Vagina (tissue), 2 donors: ENCODE measurements at regions not wholly inside any gene's neighbourhood (a gene's known extent, or its start where the extent isn't known, plus 50 kb on each side); places are given as distances from the start of the nearest gene placed in this dataset.

ENCODE experiments used
- DNase-seq, 2 donors: peaks; one replicate each; pipeline ENCODE4 v3.0.0-alpha.2; 2017; ENCODE audit errors: extremely low spot score in 2 of 2
- H3K27ac ChIP-seq: fragments of 200-600 bp; sonication (generic); one replicate; pipeline ENCODE4 v1.5.1; 2019
- H3K27me3 ChIP-seq: fragments of 200-600 bp; sonication (generic); one replicate; pipeline ENCODE4 v1.5.1; 2019
- H3K36me3 ChIP-seq, 2 donors: fragments of 200-600 bp; sonication (generic); one replicate each; pipeline ENCODE4 v1.5.1; 2017 to 2019
- H3K4me1 ChIP-seq: fragments of 200-600 bp; sonication (generic); one replicate; pipeline ENCODE4 v1.5.1; 2019
- H3K4me3 ChIP-seq, 2 donors: fragments of 200-600 bp; sonication (generic); 1 replicate in 1 of 2; 2 replicates in 1 of 2; pipeline ENCODE4 v1.5.1; 2016 to 2019
- H3K9me3 ChIP-seq: fragments of 200-600 bp; sonication (generic); one replicate; pipeline ENCODE4 v1.5.1; 2019
- POLR2A ChIP-seq, 2 donors: fragments of 450-650 bp; IDR thresholded peaks; one replicate each; pipeline ENCODE4 v1.6.1; 2017; ENCODE audit warnings: antibody characterized with exemption in 2 of 2, mild to moderate bottlenecking in 2 of 2, moderate library complexity in 2 of 2
- POLR2AphosphoS5 ChIP-seq, 2 donors: sonication (generic); formaldehyde crosslinking; IDR thresholded peaks; one replicate each; pipeline ENCODE4 v1.9.0; 2017; ENCODE audit warnings: antibody characterized with exemption in 2 of 2, mild to moderate bottlenecking in 2 of 2, low read depth in 1 of 2; ENCODE audit not compliant: insufficient read depth in 1 of 2
- intact Hi-C: fragments of 100-400 bp; cut with DNase I; formaldehyde crosslinking; loops from one replicate; pipeline ENCODE4 v1.15.1; 2023
- TF ChIP-seq, protein P1 (sequence below), 3 experiments: fragments of 450-650 bp in 2 of 3; fragments of 200-600 bp in 1 of 3; sonication (generic) in 1 of 3; IDR thresholded peaks; one replicate each; pipeline ENCODE4 v1.5.1; 2017 to 2019; ENCODE audit warnings: antibody characterized with exemption in 3 of 3, mild to moderate bottlenecking in 2 of 3, moderate library complexity in 2 of 3

DNA sequence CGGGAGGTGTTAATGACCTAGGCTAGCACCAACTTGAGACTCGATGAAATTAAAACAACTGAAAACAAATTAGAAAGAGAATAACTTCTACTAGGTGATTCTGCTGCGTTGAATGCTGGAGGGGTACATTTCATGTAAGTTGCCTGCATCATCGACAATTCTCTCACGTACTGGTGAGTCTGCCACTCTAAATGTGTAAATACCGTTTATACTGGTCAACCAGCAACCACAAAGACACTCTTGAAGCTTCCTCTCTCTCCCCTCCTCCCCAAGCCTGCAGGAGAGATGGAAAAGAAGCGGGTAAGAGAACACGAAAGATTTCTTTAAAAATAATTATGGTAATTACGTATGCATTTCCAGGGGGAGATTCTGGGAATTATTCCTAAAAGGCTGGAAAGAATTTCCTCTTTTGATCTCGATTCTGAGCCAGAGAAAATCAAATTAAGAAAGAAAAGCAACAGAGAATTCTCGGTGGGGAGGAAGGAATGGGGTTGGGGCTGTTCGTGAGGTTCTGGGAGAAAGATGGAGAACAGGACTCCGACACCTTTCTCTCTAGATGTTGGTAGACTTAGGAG, 68.6 kb upstream of the MRTFB start:
- Histone ChIP-seq H3K27ac (peak overlapping the region; percentile 74), H3K9me3 (no peaks in the 10 kb centered on the region), H3K36me3 (no peaks in the 10 kb centered on the region), H3K27me3 (no peaks in the 10 kb centered on the region), H3K4me1 (peaks cover 34% of the 10 kb centered on the region), H3K4me3 (peak overlapping the region; percentile 21 to 38)
- no peak for DNase-seq
- intact Hi-C loops: no loop called here
- TF ChIP-seq, protein P1, sequence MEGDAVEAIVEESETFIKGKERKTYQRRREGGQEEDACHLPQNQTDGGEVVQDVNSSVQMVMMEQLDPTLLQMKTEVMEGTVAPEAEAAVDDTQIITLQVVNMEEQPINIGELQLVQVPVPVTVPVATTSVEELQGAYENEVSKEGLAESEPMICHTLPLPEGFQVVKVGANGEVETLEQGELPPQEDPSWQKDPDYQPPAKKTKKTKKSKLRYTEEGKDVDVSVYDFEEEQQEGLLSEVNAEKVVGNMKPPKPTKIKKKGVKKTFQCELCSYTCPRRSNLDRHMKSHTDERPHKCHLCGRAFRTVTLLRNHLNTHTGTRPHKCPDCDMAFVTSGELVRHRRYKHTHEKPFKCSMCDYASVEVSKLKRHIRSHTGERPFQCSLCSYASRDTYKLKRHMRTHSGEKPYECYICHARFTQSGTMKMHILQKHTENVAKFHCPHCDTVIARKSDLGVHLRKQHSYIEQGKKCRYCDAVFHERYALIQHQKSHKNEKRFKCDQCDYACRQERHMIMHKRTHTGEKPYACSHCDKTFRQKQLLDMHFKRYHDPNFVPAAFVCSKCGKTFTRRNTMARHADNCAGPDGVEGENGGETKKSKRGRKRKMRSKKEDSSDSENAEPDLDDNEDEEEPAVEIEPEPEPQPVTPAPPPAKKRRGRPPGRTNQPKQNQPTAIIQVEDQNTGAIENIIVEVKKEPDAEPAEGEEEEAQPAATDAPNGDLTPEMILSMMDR (IDR thresholded peaks at IDR 0.05): no peak
- TF ChIP-seq POLR2A (IDR thresholded peaks at IDR 0.05) (no peak), POLR2AphosphoS5 (IDR thresholded peaks at IDR 0.05; ENCODE audit: insufficient read depth in 1 of 2, low read depth in 1 of 2) (no peak)

DNA sequence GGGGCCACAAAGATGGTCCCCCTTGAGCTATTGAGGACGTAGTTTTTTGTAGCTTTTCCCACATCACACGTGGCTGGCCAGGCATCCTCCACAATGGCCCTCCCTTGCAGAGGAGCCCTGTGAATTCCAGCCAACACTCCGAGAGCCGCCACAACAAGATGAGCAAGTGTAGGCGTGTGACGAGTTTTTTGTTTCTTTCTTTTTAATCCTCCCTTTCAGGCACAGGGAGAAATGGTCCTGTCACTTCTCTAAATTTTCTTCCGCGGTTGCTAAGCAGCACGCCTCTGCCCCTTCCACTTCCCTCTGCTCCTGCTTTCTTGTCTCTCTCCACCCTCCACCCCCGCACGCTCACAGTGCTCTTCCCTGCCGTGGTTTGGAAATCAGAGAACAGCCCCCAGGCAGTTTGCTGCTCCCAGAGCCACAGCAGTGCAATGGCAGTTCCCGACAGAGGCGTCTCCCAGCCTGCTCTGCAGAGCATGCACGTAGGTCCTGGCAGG, 68.0 kb upstream of the MRTFB start:
- H3K27me3 ChIP-seq: no peaks in the 10 kb centered on the region
- intact Hi-C loops: no loop called here
- H3K27ac ChIP-seq: peak overlapping the region; percentile 74
- H3K36me3 ChIP-seq: no peaks in the 10 kb centered on the region
- H3K4me3 ChIP-seq: peak overlapping the region; percentile 21 to 38
- peaks cover 34% of the 10 kb centered on the region for H3K4me1 ChIP-seq
- H3K9me3 ChIP-seq: no peaks in the 10 kb centered on the region
- peak in 1 of 2 donors; percentile 90 for DNase-seq
- TF ChIP-seq POLR2A (IDR thresholded peaks at IDR 0.05) (no peak), POLR2AphosphoS5 (IDR thresholded peaks at IDR 0.05; ENCODE audit: insufficient read depth in 1 of 2, low read depth in 1 of 2) (peak; percentile 26 to 27)
- TF ChIP-seq, protein P1 (IDR thresholded peaks at IDR 0.05): peak in 1 of 3 experiments; percentile 16

DNA sequence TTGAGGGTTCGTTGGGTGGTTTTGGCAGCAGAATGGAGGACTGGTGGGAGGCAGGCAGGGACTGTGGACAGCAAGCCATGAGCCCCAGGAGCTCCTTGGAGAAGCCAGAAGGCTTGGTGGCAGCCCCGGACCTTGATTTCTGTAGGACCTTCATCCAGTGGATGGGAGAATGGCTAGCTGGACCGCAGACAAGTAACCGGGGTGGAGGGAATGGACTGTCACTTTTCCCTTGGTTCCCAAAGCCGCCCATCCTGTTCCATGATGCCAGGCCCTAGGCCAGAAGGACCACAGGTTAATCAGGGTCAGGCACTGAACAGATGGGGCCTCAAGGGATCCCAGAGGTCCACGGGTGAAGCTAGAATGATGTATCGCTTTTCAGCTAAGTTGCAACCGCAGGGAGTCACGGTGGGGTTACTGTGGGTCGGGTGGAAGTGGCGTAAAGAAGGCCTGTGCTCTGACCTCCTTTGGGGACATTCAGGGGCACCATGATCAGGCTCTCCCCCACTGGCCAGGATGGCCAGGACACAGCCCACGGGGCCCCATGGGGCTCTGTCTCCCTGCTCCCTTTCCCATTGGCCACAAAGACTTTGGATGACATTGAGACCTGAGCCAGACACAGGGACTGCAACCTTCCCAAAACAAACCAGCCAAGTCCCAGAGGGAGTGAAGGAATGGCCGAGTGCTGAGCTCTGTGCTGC, 66.9 kb upstream of the MRTFB start:
- peak overlapping the region; percentile 74 for H3K27ac ChIP-seq

DNA sequence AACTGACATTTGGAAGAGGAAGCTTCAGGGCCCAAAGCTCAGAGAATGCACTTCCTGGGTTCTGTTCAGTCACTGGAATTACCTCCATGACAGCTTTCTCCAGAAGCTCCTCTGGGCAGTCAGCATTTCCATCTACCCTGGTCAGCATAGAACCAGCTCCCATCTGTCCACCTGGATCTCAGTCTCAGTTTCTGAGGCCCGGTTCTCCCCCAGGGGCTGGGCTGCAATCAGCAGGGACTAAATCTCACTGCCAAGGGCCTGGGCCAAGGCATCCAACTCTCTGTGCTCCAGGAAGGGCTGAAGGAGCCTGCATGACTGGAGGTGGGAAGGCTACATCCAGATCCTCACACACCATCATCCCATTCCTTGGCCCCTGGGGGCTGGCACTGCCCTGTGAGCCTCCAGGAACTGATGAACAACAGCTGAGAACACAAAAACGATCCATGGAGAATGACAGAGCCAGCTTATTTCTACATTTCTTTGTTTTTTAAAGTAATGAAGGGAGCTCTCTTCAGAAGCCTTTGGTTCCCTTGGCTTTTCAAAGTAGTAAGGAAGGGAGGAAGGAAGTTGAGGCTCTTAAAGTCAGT, 66.3 kb upstream of the MRTFB start:
- Histone ChIP-seq H3K27me3 (no peaks in the 10 kb centered on the region), H3K36me3 (no peaks in the 10 kb centered on the region), H3K9me3 (no peaks in the 10 kb centered on the region), H3K4me1 (peaks cover 34% of the 10 kb centered on the region), H3K4me3 (no peak overlapping the region), H3K27ac (peak overlapping the region; percentile 38)
- TF ChIP-seq, protein P1 (IDR thresholded peaks at IDR 0.05): no peak
- TF ChIP-seq POLR2AphosphoS5 (IDR thresholded peaks at IDR 0.05; ENCODE audit: insufficient read depth in 1 of 2, low read depth in 1 of 2) (no peak), POLR2A (IDR thresholded peaks at IDR 0.05) (no peak)
- intact Hi-C loops: no loop called here
- no peak for DNase-seq

More for the DNA sequence above, 66.9 kb upstream of the MRTFB start:
- no peaks in the 10 kb centered on the region for H3K27me3 ChIP-seq
- no peaks in the 10 kb centered on the region for H3K36me3 ChIP-seq
- H3K4me1 ChIP-seq: peaks cover 34% of the 10 kb centered on the region
- DNase-seq: no peak
- H3K4me3 ChIP-seq: no peak overlapping the region
- TF ChIP-seq POLR2AphosphoS5 (IDR thresholded peaks at IDR 0.05; ENCODE audit: insufficient read depth in 1 of 2, low read depth in 1 of 2) (peak in 1 of 2 donors; percentile 32), POLR2A (IDR thresholded peaks at IDR 0.05) (no peak)
- no peaks in the 10 kb centered on the region for H3K9me3 ChIP-seq
- intact Hi-C loops: no loop called here

DNA sequence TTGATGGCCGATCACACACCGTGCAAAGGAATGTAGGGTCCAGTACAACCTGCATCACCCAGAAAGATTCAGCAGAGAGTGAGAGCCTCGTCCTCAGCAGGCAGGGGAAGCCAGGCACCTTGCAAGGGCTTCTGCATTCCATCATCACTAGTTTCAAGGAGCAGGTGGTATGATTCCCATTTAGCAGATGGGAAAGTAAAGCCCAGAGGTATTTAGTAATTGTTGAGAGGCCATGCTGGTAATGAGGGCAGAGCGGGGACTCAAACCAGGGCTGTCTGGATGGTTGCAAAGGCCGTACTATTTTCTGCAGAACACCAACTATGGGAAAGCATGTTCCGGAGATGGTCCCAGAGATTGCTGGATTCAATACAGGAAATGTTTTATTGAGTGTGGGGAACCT, 65.8 kb upstream of the MRTFB start:
- no peaks in the 10 kb centered on the region for H3K9me3 ChIP-seq
- no peak overlapping the region for H3K27ac ChIP-seq
- peaks cover 34% of the 10 kb centered on the region for H3K4me1 ChIP-seq
- intact Hi-C loops: no loop called here
- DNase-seq: no peak
- no peaks in the 10 kb centered on the region for H3K36me3 ChIP-seq
- no peak overlapping the region for H3K4me3 ChIP-seq
- TF ChIP-seq, protein P1 (IDR thresholded peaks at IDR 0.05): no peak
- TF ChIP-seq POLR2A (IDR thresholded peaks at IDR 0.05): no peak
- no peak for TF ChIP-seq POLR2AphosphoS5 (IDR thresholded peaks at IDR 0.05; ENCODE audit: insufficient read depth in 1 of 2, low read depth in 1 of 2)
- H3K27me3 ChIP-seq: no peaks in the 10 kb centered on the region
